HG02571 (cell line): ENCODE measurements at regions not wholly inside any gene's neighbourhood (a gene's known extent, or its start where the extent isn't known, plus 50 kb on each side); places are given as distances from the start of the nearest gene placed in this dataset.
"Not testable (repeated sequence)": the region's sequence is repeated elsewhere in the genome, so short reads cannot be mapped to it uniquely, and the experiment has no call there.

Source experiments
- ATAC-seq: cut with Tn5 transposase; IDR thresholded peaks from one replicate; pipeline ENCODE4 v1.9.1; 2021; ENCODE audit warnings: mild to moderate bottlenecking, moderate library complexity; ENCODE audit not compliant: unreplicated experiment

GRCh38 chr5:155684417-155684816 lies 642.5 kb upstream of the SGCD start:
- no peak for ATAC-seq

- ATAC-seq: no peak
Measured at GRCh38 chr5:155686131-155686530, 640.8 kb upstream of the SGCD start.

- ATAC-seq: no peak
Measured at GRCh38 chr5:155689406-155689805, 637.6 kb upstream of the SGCD start.

- ATAC-seq: no peak
Measured at GRCh38 chr5:155696362-155696761, 630.6 kb upstream of the SGCD start.

- ATAC-seq: no peak
Measured at GRCh38 chr5:155697236-155697635, 629.7 kb upstream of the SGCD start.

GRCh38 chr5:155699385-155699784 lies 627.6 kb upstream of the SGCD start:
- ATAC-seq: no peak

GRCh38 chr5:155700333-155700732 lies 626.6 kb upstream of the SGCD start:
- ATAC-seq: no peak

- no peak for ATAC-seq
Measured at GRCh38 chr5:155711882-155712281, 615.1 kb upstream of the SGCD start.

GRCh38 chr5:155714435-155714834 lies 612.5 kb upstream of the SGCD start:
- ATAC-seq: not testable (repeated sequence)

- ATAC-seq: no peak
Measured at GRCh38 chr5:155726267-155726666, 600.7 kb upstream of the SGCD start.

- no peak for ATAC-seq
Measured at GRCh38 chr5:155727512-155728145, 599.3 kb upstream of the SGCD start.

- ATAC-seq: no peak
Measured at GRCh38 chr5:155728146-155728856, 598.7 kb upstream of the SGCD start.

GRCh38 chr5:155728857-155729683 lies 597.9 kb upstream of the SGCD start:
- no peak for ATAC-seq

- ATAC-seq: no peak
Measured at GRCh38 chr5:155729684-155730059, 597.3 kb upstream of the SGCD start.

GRCh38 chr5:155732587-155733376 lies 594.2 kb upstream of the SGCD start:
- ATAC-seq: no peak

- ATAC-seq: no peak
Measured at GRCh38 chr5:155733935-155734334, 593.0 kb upstream of the SGCD start.

- ATAC-seq: no peak
Measured at GRCh38 chr5:155735388-155735787, 591.6 kb upstream of the SGCD start.

- ATAC-seq: no peak
Measured at GRCh38 chr5:155738616-155739015, 588.3 kb upstream of the SGCD start.

GRCh38 chr5:155746367-155747038 lies 580.5 kb upstream of the SGCD start:
- no peak for ATAC-seq

GRCh38 chr5:155750101-155750500 lies 576.9 kb upstream of the SGCD start:
- ATAC-seq: no peak

GRCh38 chr5:155750571-155750970 lies 576.4 kb upstream of the SGCD start:
- no peak for ATAC-seq
